ENCODE measurements at regions not wholly inside any gene's neighbourhood (a gene's known extent, or its start where the extent isn't known, plus 50 kb on each side); places are given as distances from the start of the nearest gene placed in this dataset.

GRCh38 chr20:58100731-58101356 is 127.6 kb downstream of the ANKRD60 start:
- TF ChIP-seq CTCF (IDR thresholded peaks at IDR 0.05 in 4 of 5, conservative IDR thresholded peaks at IDR 0.05 in 1 of 5) (no peak), POLR2A (IDR thresholded peaks at IDR 0.05) (no peak)
